H1 (cell line): ENCODE measurements at regions not wholly inside any gene's neighbourhood (a gene's known extent, or its start where the extent isn't known, plus 50 kb on each side); places are given as distances from the start of the nearest gene placed in this dataset.

ENCODE experiments used
- CTCF ChIA-PET: fragments of 300-600 bp; sonication (Branson Sonifier 250); formaldehyde crosslinking; loops from one replicate; lab custom pipeline; 2021; ENCODE audit not compliant: partially characterized antibody; lab: Charles Lee
- POLR2A ChIA-PET: fragments of 300-600 bp; sonication (Branson Sonifier 250); formaldehyde crosslinking; loops from one replicate; lab custom pipeline; 2021; ENCODE audit warnings: inconsistent platforms; ENCODE audit not compliant: partially characterized antibody; lab: Charles Lee
- DNase-seq, 2 experiments: peaks; one replicate each; pipeline versions ENCODE4 v3.0.0 to v3.0.0-alpha.2; 2010 to 2022; ENCODE audit warnings: low spot score in 2 of 2, low read depth in 1 of 2, mixed read lengths in 1 of 2
- FAIRE-seq: peaks from 2 replicates; lab custom pipeline; 2011; peaks lifted over from hg19 to GRCh38; lab: Jason Lieb, UNC
- H2AFZ ChIP-seq: 2 replicates; pipeline ENCODE4 v1.8.1; 2012; ENCODE audit warnings: low read length, inconsistent platforms
- H2AK5ac ChIP-seq: 2 replicates; pipeline ENCODE4 v1.6.1; 2013; ENCODE audit warnings: low read depth, low read length
- H2BK120ac ChIP-seq: replicated peaks from 2 replicates; pipeline ENCODE3; 2013; ENCODE audit warnings: low read depth, low read length, inconsistent platforms
- H2BK12ac ChIP-seq: 2 replicates; pipeline ENCODE4 v1.6.1; 2013; ENCODE audit warnings: low read depth, low read length
- H2BK15ac ChIP-seq: 2 replicates; pipeline ENCODE4 v1.6.1; 2013; ENCODE audit warnings: low read length
- H2BK20ac ChIP-seq: 2 replicates; pipeline ENCODE4 v1.6.1; 2013; ENCODE audit warnings: low read length
- H2BK5ac ChIP-seq: 2 replicates; pipeline ENCODE4 v1.6.1; 2013; ENCODE audit warnings: low read depth, low read length
- H3K14ac ChIP-seq: 2 replicates; pipeline ENCODE4 v1.6.1; 2013; ENCODE audit warnings: inconsistent platforms; ENCODE audit not compliant: insufficient read length
- H3K18ac ChIP-seq: 2 replicates; pipeline ENCODE4 v1.6.1; 2013; ENCODE audit warnings: low read length; ENCODE audit errors: extremely low read depth
- H3K23ac ChIP-seq: 2 replicates; pipeline ENCODE4 v1.6.1; 2013; ENCODE audit warnings: inconsistent platforms; ENCODE audit not compliant: insufficient read length
- H3K23me2 ChIP-seq: 2 replicates; pipeline ENCODE4 v1.6.1; 2013; ENCODE audit warnings: low read depth, low read length
- H3K27ac ChIP-seq: 2 replicates; pipeline ENCODE4 v1.6.1; 2011; ENCODE audit warnings: low read depth, low read length, inconsistent platforms
- H3K27me3 ChIP-seq, 4 experiments: replicated peaks in 1 of 4; 1 replicate in 1 of 4; 2 replicates in 3 of 4; pipeline versions ENCODE4 v1.6.1 to v1.8.1; 2011 to 2013; ENCODE audit warnings: low read length in 3 of 4, mild to moderate bottlenecking in 3 of 4, inconsistent platforms in 2 of 4, mixed read lengths in 2 of 4, moderate library complexity in 1 of 4; ENCODE audit not compliant: control insufficient read depth in 3 of 4, insufficient read depth in 3 of 4; ENCODE audit errors: extremely low read depth in 1 of 4
- H3K36me3 ChIP-seq, 4 experiments: 2 replicates each; pipeline versions ENCODE4 v1.6.1 to v1.8.1; 2011 to 2013; ENCODE audit warnings: mild to moderate bottlenecking in 4 of 4, low read length in 3 of 4, moderate library complexity in 2 of 4, control low read depth in 1 of 4, inconsistent platforms in 1 of 4; ENCODE audit not compliant: insufficient read depth in 4 of 4, control insufficient read depth in 2 of 4
- H3K4ac ChIP-seq: replicated peaks from 2 replicates; pipeline ENCODE3; 2013; ENCODE audit warnings: low read length, low read depth, mixed read lengths, inconsistent platforms; ENCODE audit not compliant: insufficient read length
- H3K4me1 ChIP-seq, 4 experiments: replicated peaks in 1 of 4; 1 replicate in 1 of 4; 2 replicates in 3 of 4; pipeline versions ENCODE4 v1.6.1 to v1.8.1; 2011 to 2013; ENCODE audit warnings: low read length in 3 of 4, inconsistent platforms in 2 of 4, mixed read lengths in 1 of 4; ENCODE audit not compliant: insufficient read depth in 4 of 4, control insufficient read depth in 3 of 4
- H3K4me2 ChIP-seq, 2 experiments: 2 replicates each; pipeline versions ENCODE4 v1.6.1 to v1.8.1; 2011 to 2013; ENCODE audit warnings: low read depth in 2 of 2, low read length in 2 of 2, control low read depth in 1 of 2, inconsistent platforms in 1 of 2, mild to moderate bottlenecking in 1 of 2; ENCODE audit not compliant: insufficient read depth in 1 of 2
- H3K4me3 ChIP-seq, 4 experiments: fragments of 200-600, 300-600 bp in 1 of 4; sonication (generic), shearing (Covaris generic), sonication (Bioruptor Twin) in 1 of 4; 2 replicates each; pipeline versions ENCODE4 v1.5.1 to v1.8.1; 2011 to 2016; ENCODE audit warnings: low read length in 4 of 4, low read depth in 3 of 4, control low read depth in 2 of 4, inconsistent platforms in 2 of 4, mild to moderate bottlenecking in 2 of 4, mixed read lengths in 1 of 4, moderate library complexity in 1 of 4; ENCODE audit not compliant: insufficient read depth in 2 of 4; ENCODE audit errors: extremely low read depth in 1 of 4
- H3K56ac ChIP-seq: replicated peaks from 2 replicates; pipeline ENCODE3; 2013; ENCODE audit warnings: low read depth, mild to moderate bottlenecking, mixed read lengths, low read length, inconsistent platforms; ENCODE audit not compliant: insufficient read length
- H3K79me1 ChIP-seq: 2 replicates; pipeline ENCODE4 v1.6.1; 2013; ENCODE audit warnings: low read depth, low read length, control low read depth
- H3K79me2 ChIP-seq, 2 experiments: 2 replicates each; pipeline versions ENCODE4 v1.6.1 to v1.8.1; 2012 to 2013; ENCODE audit warnings: low read length in 2 of 2, mild to moderate bottlenecking in 2 of 2, inconsistent platforms in 1 of 2; ENCODE audit not compliant: insufficient read depth in 2 of 2, control insufficient read depth in 1 of 2
- H3K9ac ChIP-seq, 4 experiments: replicated peaks in 1 of 4; 1 replicate in 1 of 4; 2 replicates in 3 of 4; pipeline versions ENCODE4 v1.6.1 to v1.8.1; 2011 to 2013; ENCODE audit warnings: low read depth in 3 of 4, low read length in 3 of 4, control low read depth in 2 of 4, mild to moderate bottlenecking in 2 of 4, moderate library complexity in 2 of 4, inconsistent platforms in 1 of 4; ENCODE audit errors: extremely low read depth in 1 of 4
- H3K9me3 ChIP-seq, 2 experiments: 2 replicates each; pipeline versions ENCODE4 v1.6.1 to v1.8.1; 2012 to 2013; ENCODE audit warnings: mild to moderate bottlenecking in 2 of 2, moderate library complexity in 2 of 2, control low read depth in 1 of 2, inconsistent platforms in 1 of 2, low read depth in 1 of 2, low read length in 1 of 2, mixed read lengths in 1 of 2; ENCODE audit not compliant: insufficient read depth in 2 of 2
- H4K20me1 ChIP-seq, 2 experiments: replicated peaks in 1 of 2; 2 replicates each; pipeline versions ENCODE3 to v1.8.1; 2011 to 2013; ENCODE audit warnings: inconsistent platforms in 2 of 2, low read length in 2 of 2, mild to moderate bottlenecking in 1 of 2; ENCODE audit not compliant: insufficient read depth in 2 of 2, control insufficient read depth in 1 of 2
- H4K5ac ChIP-seq: 2 replicates; pipeline ENCODE4 v1.6.1; 2013; ENCODE audit warnings: low read length, low read depth, mixed read lengths, inconsistent platforms; ENCODE audit not compliant: insufficient read length
- H4K8ac ChIP-seq: 2 replicates; pipeline ENCODE4 v1.8.0; 2013; ENCODE audit warnings: mild to moderate bottlenecking, moderate library complexity, low read length, inconsistent platforms; ENCODE audit not compliant: insufficient read depth; ENCODE audit errors: extremely low read depth
- H4K91ac ChIP-seq: replicated peaks from 2 replicates; pipeline ENCODE3; 2013; ENCODE audit warnings: low read length, mixed read lengths, inconsistent platforms; ENCODE audit not compliant: insufficient read length
- CBX5 ChIP-seq: fragments of 300-800, 300-1000 bp; sonication (generic); IDR thresholded peaks from 2 replicates; pipeline ENCODE4 v1.7.1; 2016; ENCODE audit warnings: antibody characterized with exemption, low read length, low read depth
- JUN ChIP-seq: IDR thresholded peaks from 2 replicates; pipeline ENCODE4 v1.6.1; 2011; ENCODE audit warnings: low read depth, mild to moderate bottlenecking, improper control_type of control experiment, low read length
- MAX ChIP-seq: IDR thresholded peaks from 2 replicates; pipeline ENCODE4 v1.6.1; 2012; ENCODE audit warnings: inconsistent platforms
- RFX5 ChIP-seq: IDR thresholded peaks from 2 replicates; pipeline ENCODE4 v1.6.1; 2011; ENCODE audit warnings: low read depth, low read length, improper control_type of control experiment, borderline replicate concordance
- WGBS, 2 experiments: shearing (Covaris generic) in 1 of 2; methylation state at CpG; one replicate each; pipeline versions ENCODE4 v1.1.6 to v1.1.7; 2013 to 2015; ENCODE audit warnings: low lambda C conversion rate in 2 of 2, mixed read lengths in 2 of 2, inconsistent platforms in 1 of 2, low coverage in 1 of 2, missing lambda C conversion rate in 1 of 2; ENCODE audit not compliant: insufficient replicate concordance in 2 of 2, insufficient coverage in 1 of 2, insufficient read length in 1 of 2; ENCODE audit errors: extremely low coverage in 1 of 2, missing lambda C conversion rate in 1 of 2; 5-methylcytosine and 5-hydroxymethylcytosine counted together

- H3K79me2 ChIP-seq: no peaks in the 10 kb centered on the region
- no peak overlapping the region for H3K23ac ChIP-seq
- no peaks in the 10 kb centered on the region for H3K4me1 ChIP-seq
- H3K4ac ChIP-seq: no peak overlapping the region
- H2BK15ac ChIP-seq: no peak overlapping the region
- H3K27me3 ChIP-seq: no peaks in the 10 kb centered on the region
- H2BK5ac ChIP-seq: no peak overlapping the region
- no peaks in the 10 kb centered on the region for H3K36me3 ChIP-seq
- FAIRE-seq: no peak
- H3K14ac ChIP-seq: no peak overlapping the region
- H3K56ac ChIP-seq: no peak overlapping the region
- no peak overlapping the region for H4K91ac ChIP-seq
- no peak overlapping the region for H2BK20ac ChIP-seq
- H2AK5ac ChIP-seq: no peak overlapping the region
- no peaks in the 10 kb centered on the region for H4K20me1 ChIP-seq
- no peak overlapping the region for H3K9ac ChIP-seq
- no peaks in the 10 kb centered on the region for H3K9me3 ChIP-seq
- H3K27ac ChIP-seq: no peak overlapping the region
- no peak for DNase-seq
- no peak overlapping the region for H3K18ac ChIP-seq
- CTCF ChIA-PET: no interaction called here
- H4K8ac ChIP-seq: no peak overlapping the region
- H3K79me1 ChIP-seq: no peaks in the 10 kb centered on the region
- H2BK12ac ChIP-seq: no peak overlapping the region
- no peak overlapping the region for H3K4me2 ChIP-seq
- H4K5ac ChIP-seq: no peak overlapping the region
- H2AFZ ChIP-seq: no peak overlapping the region
- no peaks in the 10 kb centered on the region for H3K23me2 ChIP-seq
- TF ChIP-seq CBX5 (no peak), RFX5 (no peak), JUN (no peak), MAX (no peak)
- POLR2A ChIA-PET: no interaction called here
- H3K4me3 ChIP-seq: no peak overlapping the region
- 83% methylated on average over 3 of the region's 3 CpGs; no CpG with 5 or more reads in 1 of the 2 experiments for WGBS, 2 experiments
- no peak overlapping the region for H2BK120ac ChIP-seq
Observed at GRCh38 chr1:38300616-38301015, 254.0 kb upstream of the POU3F1 start.
